K562 (cell line): ENCODE measurements at regions not wholly inside any gene's neighbourhood (a gene's known extent, or its start where the extent isn't known, plus 50 kb on each side); places are given as distances from the start of the nearest gene placed in this dataset.
A peak's percentile ranks its signal among the peaks of the same experiment; 100 is the strongest.

Experiments used
- ATAC-seq: fragments of 200-7000 bp; cut with Tn5 transposase; 3 replicates; pipeline ENCODE4 v1.9.1; 2020; ENCODE audit warnings: moderate library complexity
- BruUV-seq: library from RNA; stranded (reverse); fragments of 400-500 nt; replicated peaks from 2 replicates; lab custom pipeline; 2021; lab: Mats Ljungman, UMichigan
- CTCF ChIA-PET: fragments of 300-600 bp; formaldehyde crosslinking; extraction: SDS; loops from one replicate; lab custom pipeline; 2021; ENCODE audit warnings: low intra/inter-chr PET ratio; lab: Yijun Ruan, JAX
- POLR2A ChIA-PET: fragments of 300-600, 350-650 bp; sonication (Branson Sonifier 250); formaldehyde crosslinking; extraction: SDS; loops from one replicate; lab custom pipeline; 2021; ENCODE audit warnings: antibody characterized with exemption, inconsistent platforms; lab: Yijun Ruan, JAX
- DNase-seq, 4 experiments: peaks; one replicate each; pipeline versions ENCODE4 v3.0.0 to v3.0.0-alpha.2; 2011 to 2018; ENCODE audit warnings: low spot score in 3 of 4, mixed read lengths in 3 of 4; ENCODE audit errors: extremely low read depth in 1 of 4
- FAIRE-seq: peaks from 2 replicates; lab custom pipeline; 2011; peaks lifted over from hg19 to GRCh38; lab: Jason Lieb, UNC
- H2AFZ ChIP-seq: 2 replicates; pipeline ENCODE4 v1.6.0; 2011; ENCODE audit warnings: low read depth, low read length, control low read depth, inconsistent platforms
- H3K27ac ChIP-seq: fragments of 200-600 bp; 3 replicates; pipeline ENCODE4 v1.8.0; 2011; ENCODE audit warnings: low read depth, mild to moderate bottlenecking, control low read depth, inconsistent platforms, low read length, moderate library complexity, mixed read lengths; ENCODE audit errors: extremely low read depth
- H3K27me3 ChIP-seq, 2 experiments: fragments of 300-600 bp in 1 of 2; 2 replicates in 1 of 2; 3 replicates in 1 of 2; pipeline versions ENCODE4 v1.6.0 to v1.8.0; 2011; ENCODE audit warnings: inconsistent platforms in 2 of 2, low read length in 2 of 2, mild to moderate bottlenecking in 1 of 2, mixed read lengths in 1 of 2, moderate library complexity in 1 of 2; ENCODE audit not compliant: control insufficient read depth in 2 of 2, insufficient read depth in 2 of 2
- H3K36me3 ChIP-seq: fragments of 300-600 bp; 3 replicates; pipeline ENCODE4 v1.8.0; 2011; ENCODE audit warnings: mild to moderate bottlenecking, low read length, inconsistent platforms; ENCODE audit not compliant: control insufficient read depth, insufficient read depth
- H3K4me1 ChIP-seq, 2 experiments: fragments of 200-600 bp in 1 of 2; replicated peaks in 1 of 2; 2 replicates in 1 of 2; 3 replicates in 1 of 2; pipeline versions ENCODE4 v1.5.1 to v1.8.0; 2011; ENCODE audit warnings: inconsistent platforms in 2 of 2, low read length in 2 of 2, mild to moderate bottlenecking in 1 of 2, mixed read lengths in 1 of 2, moderate library complexity in 1 of 2; ENCODE audit not compliant: control insufficient read depth in 2 of 2, insufficient read depth in 2 of 2
- H3K4me2 ChIP-seq: 2 replicates; pipeline ENCODE4 v1.6.1; 2011; ENCODE audit warnings: low read length, control low read depth, inconsistent platforms, mixed read lengths; ENCODE audit not compliant: insufficient read depth
- H3K4me3 ChIP-seq: fragments of 200-600 bp; sonication (generic), shearing (Covaris generic); 2 replicates; pipeline ENCODE4 v1.5.1; 2016; ENCODE audit warnings: control low read depth, inconsistent platforms
- H3K79me2 ChIP-seq: fragments of 200-600 bp; 3 replicates; pipeline ENCODE4 v1.8.0; 2011; ENCODE audit warnings: low read length, inconsistent platforms; ENCODE audit not compliant: control insufficient read depth, insufficient read depth
- H3K9ac ChIP-seq, 2 experiments: 2 replicates each; pipeline versions ENCODE4 v1.6.0 to v1.6.1; 2011; ENCODE audit warnings: low read depth in 2 of 2, low read length in 2 of 2, control low read depth in 1 of 2, inconsistent platforms in 1 of 2, mild to moderate bottlenecking in 1 of 2, mixed read lengths in 1 of 2; ENCODE audit not compliant: insufficient read depth in 1 of 2
- H3K9me1 ChIP-seq: one replicate; pipeline ENCODE4 v1.6.0; 2011; ENCODE audit warnings: inconsistent platforms, mild to moderate bottlenecking, low read length, moderate library complexity; ENCODE audit not compliant: control insufficient read depth, insufficient read depth
- H3K9me3 ChIP-seq: replicated peaks from 2 replicates; pipeline ENCODE4 v1.5.1; 2011; ENCODE audit warnings: low read depth, low read length, inconsistent platforms; ENCODE audit not compliant: control insufficient read depth, insufficient read depth
- H4K20me1 ChIP-seq: replicated peaks from 2 replicates; pipeline ENCODE4 v1.6.1; 2011; ENCODE audit warnings: low read length, inconsistent platforms, mixed read lengths; ENCODE audit not compliant: control insufficient read depth, insufficient read depth
- CEBPB ChIP-seq: fragments of 450-650 bp; IDR thresholded peaks from 2 replicates; pipeline ENCODE4 v1.6.1; 2016; ENCODE audit warnings: missing genetic modification characterization, missing compliant biosample characterization
- CEBPG ChIP-seq, 3 experiments: fragments of 200-800 bp in 1 of 3; sonication (Bioruptor generic) in 1 of 3; sonication (generic) in 1 of 3; formaldehyde crosslinking in 1 of 3; IDR thresholded peaks in 2 of 3; conservative IDR thresholded peaks in 1 of 3; 2 replicates each; pipeline versions ENCODE4 v1.6.1 to v1.8.0; 2016 to 2022; ENCODE audit warnings: missing compliant biosample characterization in 2 of 3, missing genetic modification characterization in 2 of 3, mild to moderate bottlenecking in 1 of 3, missing genetic modification reagents in 1 of 3
- WGBS: fragments of 100-300 bp; shearing (Covaris generic); methylation state at CpG from one replicate; pipeline ENCODE4 v1.1.6; 2016; ENCODE audit warnings: low coverage, mixed read lengths; ENCODE audit not compliant: insufficient coverage; ENCODE audit errors: missing lambda C conversion rate; 5-methylcytosine and 5-hydroxymethylcytosine counted together
- in situ Hi-C: fragments of 300-500 bp; cut with MboI; formaldehyde crosslinking; loops from 4 replicates; pipeline ENCODE4 v1.15.0; 2018; ENCODE audit warnings: inconsistent platforms, mixed read lengths
- intact Hi-C: fragments of 100-400 bp; cut with micrococcal nuclease; formaldehyde crosslinking; loops from 2 replicates; pipeline ENCODE4 v1.14.2; 2022
- TF ChIP-seq, protein P1 (sequence below): fragments of 450-650 bp; IDR thresholded peaks from 2 replicates; pipeline ENCODE4 v1.7.1; 2018; ENCODE audit warnings: mild to moderate bottlenecking, low read depth; ENCODE audit not compliant: partially characterized antibody

DNA sequence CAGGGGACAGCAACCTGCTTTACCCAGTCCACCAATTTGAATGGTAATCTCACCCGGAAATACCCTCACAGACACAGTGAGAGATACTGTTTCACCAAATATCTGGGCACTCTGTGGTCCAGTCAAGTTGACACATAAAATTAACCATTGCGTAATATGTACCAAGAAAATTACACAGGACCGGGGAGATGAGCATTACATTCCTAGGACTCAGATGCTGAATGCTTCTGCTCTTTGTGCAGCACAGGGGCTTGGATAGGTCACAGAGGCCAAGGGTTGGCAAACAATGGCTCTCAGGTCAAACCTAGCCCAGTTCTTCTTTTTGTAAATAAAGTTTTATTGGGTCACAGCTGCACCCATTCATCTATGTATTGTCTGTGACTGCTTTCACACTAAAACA, 557.2 kb downstream of the MN1 start:
- ChIA-PET CTCF (no interaction called here), POLR2A (no interaction called here)
- Histone ChIP-seq H3K27me3 (no peaks in the 10 kb centered on the region), H3K27ac (no peak overlapping the region), H4K20me1 (no peaks in the 10 kb centered on the region; the same call in 1 of the 2 replicates), H3K9ac (no peak overlapping the region), H3K79me2 (no peaks in the 10 kb centered on the region), H3K4me3 (no peak overlapping the region), H2AFZ (no peak overlapping the region), H3K4me2 (no peak overlapping the region), H3K9me1 (no peaks in the 10 kb centered on the region), H3K36me3 (no peaks in the 10 kb centered on the region), H3K9me3 (no peaks in the 10 kb centered on the region), H3K4me1 (no peaks in the 10 kb centered on the region)
- in situ Hi-C loops (no loop called here), intact Hi-C loops (no loop called here)
- ATAC-seq (no peak), DNase-seq (no peak), FAIRE-seq (no peak)
- TF ChIP-seq, protein P1, sequence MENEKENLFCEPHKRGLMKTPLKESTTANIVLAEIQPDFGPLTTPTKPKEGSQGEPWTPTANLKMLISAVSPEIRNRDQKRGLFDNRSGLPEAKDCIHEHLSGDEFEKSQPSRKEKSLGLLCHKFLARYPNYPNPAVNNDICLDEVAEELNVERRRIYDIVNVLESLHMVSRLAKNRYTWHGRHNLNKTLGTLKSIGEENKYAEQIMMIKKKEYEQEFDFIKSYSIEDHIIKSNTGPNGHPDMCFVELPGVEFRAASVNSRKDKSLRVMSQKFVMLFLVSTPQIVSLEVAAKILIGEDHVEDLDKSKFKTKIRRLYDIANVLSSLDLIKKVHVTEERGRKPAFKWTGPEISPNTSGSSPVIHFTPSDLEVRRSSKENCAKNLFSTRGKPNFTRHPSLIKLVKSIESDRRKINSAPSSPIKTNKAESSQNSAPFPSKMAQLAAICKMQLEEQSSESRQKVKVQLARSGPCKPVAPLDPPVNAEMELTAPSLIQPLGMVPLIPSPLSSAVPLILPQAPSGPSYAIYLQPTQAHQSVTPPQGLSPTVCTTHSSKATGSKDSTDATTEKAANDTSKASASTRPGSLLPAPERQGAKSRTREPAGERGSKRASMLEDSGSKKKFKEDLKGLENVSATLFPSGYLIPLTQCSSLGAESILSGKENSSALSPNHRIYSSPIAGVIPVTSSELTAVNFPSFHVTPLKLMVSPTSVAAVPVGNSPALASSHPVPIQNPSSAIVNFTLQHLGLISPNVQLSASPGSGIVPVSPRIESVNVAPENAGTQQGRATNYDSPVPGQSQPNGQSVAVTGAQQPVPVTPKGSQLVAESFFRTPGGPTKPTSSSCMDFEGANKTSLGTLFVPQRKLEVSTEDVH, result no peak
- TF ChIP-seq CEBPG (CRISPR knock-in tag; IDR thresholded peaks at IDR 0.05), result no peak
- peak; percentile 12 to 75; a peak in 2 of 4 replicates for TF ChIP-seq CEBPG (tag; conservative IDR thresholded peaks at IDR 0.05 in 1 of 2, IDR thresholded peaks at IDR 0.05 in 1 of 2)
- TF ChIP-seq CEBPB (tag), result peak; percentile 65
- BruUV-seq, result no TSS peak
- WGBS, result 10% methylated on average over 3 of the region's 3 CpGs
